Keratinocyte (primary cell): ENCODE measurements at regions not wholly inside any gene's neighbourhood (a gene's known extent, or its start where the extent isn't known, plus 50 kb on each side); places are given as distances from the start of the nearest gene placed in this dataset.

ENCODE experiments used
- DNase-seq: peaks from one replicate; pipeline ENCODE4 v3.0.0-alpha.2; 2011; ENCODE audit warnings: low read depth, missing footprints, low spot score
- FAIRE-seq: peaks from 2 replicates; lab custom pipeline; 2011; peaks lifted over from hg19 to GRCh38; lab: Jason Lieb, UNC
- H2AFZ ChIP-seq: 2 replicates; pipeline ENCODE4 v1.6.0; 2012; ENCODE audit warnings: low read length, control low read depth, inconsistent platforms; ENCODE audit not compliant: control insufficient read depth
- H3K27ac ChIP-seq: 2 replicates; pipeline ENCODE4 v1.5.1; 2011; ENCODE audit warnings: low read length; ENCODE audit not compliant: control insufficient read depth, insufficient read depth
- H3K27me3 ChIP-seq: 3 replicates; pipeline ENCODE4 v1.6.0; 2011; ENCODE audit warnings: low read length; ENCODE audit not compliant: control insufficient read depth, insufficient read depth; ENCODE audit errors: extremely low read depth
- H3K36me3 ChIP-seq, 2 experiments: 2 replicates in 1 of 2; 3 replicates in 1 of 2; pipeline ENCODE4 v1.5.1; 2011; ENCODE audit warnings: low read length in 2 of 2, mild to moderate bottlenecking in 1 of 2; ENCODE audit not compliant: control insufficient read depth in 2 of 2, insufficient read depth in 2 of 2; ENCODE audit errors: extremely low read depth in 1 of 2
- H3K4me1 ChIP-seq: 3 replicates; pipeline ENCODE4 v1.5.1; 2011; ENCODE audit warnings: low read length; ENCODE audit not compliant: control insufficient read depth, insufficient read depth; ENCODE audit errors: extremely low read depth
- H3K4me2 ChIP-seq: 3 replicates; pipeline ENCODE4 v1.6.0; 2011; ENCODE audit warnings: low read depth, low read length; ENCODE audit not compliant: control insufficient read depth, insufficient read depth; ENCODE audit errors: extremely low read depth
- H3K4me3 ChIP-seq, 3 experiments: fragments of 200-600 bp in 1 of 3; sonication (generic) in 1 of 3; 2 replicates in 2 of 3; 3 replicates in 1 of 3; pipeline ENCODE4 v1.5.1; 2011 to 2016; ENCODE audit warnings: low read length in 3 of 3, mild to moderate bottlenecking in 3 of 3, control low read depth in 2 of 3, inconsistent platforms in 1 of 3, low read depth in 1 of 3, mixed read lengths in 1 of 3, mixed run types in 1 of 3, moderate library complexity in 1 of 3; ENCODE audit not compliant: control insufficient read depth in 2 of 3, insufficient read depth in 2 of 3; ENCODE audit errors: extremely low read depth in 1 of 3
- H3K79me2 ChIP-seq: 2 replicates; pipeline ENCODE4 v1.6.0; 2012; ENCODE audit warnings: low read length; ENCODE audit not compliant: control insufficient read depth, insufficient read depth
- H3K9ac ChIP-seq: 3 replicates; pipeline ENCODE4 v1.6.0; 2011; ENCODE audit warnings: low read length; ENCODE audit not compliant: control insufficient read depth, insufficient read depth; ENCODE audit errors: extremely low read depth
- H3K9me1 ChIP-seq: 3 replicates; pipeline ENCODE4 v1.6.0; 2011; ENCODE audit warnings: low read length; ENCODE audit not compliant: control insufficient read depth, insufficient read depth; ENCODE audit errors: extremely low read depth
- H3K9me3 ChIP-seq: 2 replicates; pipeline ENCODE4 v1.5.1; 2012; ENCODE audit warnings: low read depth, low read length; ENCODE audit not compliant: control insufficient read depth
- H4K20me1 ChIP-seq: 3 replicates; pipeline ENCODE4 v1.6.0; 2011; ENCODE audit warnings: low read length; ENCODE audit not compliant: control insufficient read depth, insufficient read depth; ENCODE audit errors: extremely low read depth
- EZH2 ChIP-seq: IDR thresholded peaks from one replicate; pipeline ENCODE4 v1.6.1; 2012; ENCODE audit warnings: inconsistent platforms, mild to moderate bottlenecking, low read length, moderate library complexity
- dilution Hi-C: fragments of 300-500 bp; cut with MboI; formaldehyde crosslinking; loops from one replicate; pipeline ENCODE4 v1.7.0; 2020; ENCODE audit warnings: low sequenced_read_pairs; ENCODE audit not compliant: extremely low pct_ligation_motif_present
- TF ChIP-seq, protein P1 (sequence below), 3 experiments: IDR thresholded peaks in 1 of 3; conservative IDR thresholded peaks in 1 of 3; optimal IDR thresholded peaks in 1 of 3; 2 replicates in 2 of 3; 3 replicates in 1 of 3; pipeline versions ENCODE3 to v1.5.1; 2011; ENCODE audit warnings: low read length in 3 of 3, mild to moderate bottlenecking in 3 of 3, moderate library complexity in 2 of 3, control low read depth in 1 of 3, inconsistent platforms in 1 of 3; ENCODE audit not compliant: insufficient read depth in 2 of 3; ENCODE audit errors: extremely low read depth in 1 of 3

DNA sequence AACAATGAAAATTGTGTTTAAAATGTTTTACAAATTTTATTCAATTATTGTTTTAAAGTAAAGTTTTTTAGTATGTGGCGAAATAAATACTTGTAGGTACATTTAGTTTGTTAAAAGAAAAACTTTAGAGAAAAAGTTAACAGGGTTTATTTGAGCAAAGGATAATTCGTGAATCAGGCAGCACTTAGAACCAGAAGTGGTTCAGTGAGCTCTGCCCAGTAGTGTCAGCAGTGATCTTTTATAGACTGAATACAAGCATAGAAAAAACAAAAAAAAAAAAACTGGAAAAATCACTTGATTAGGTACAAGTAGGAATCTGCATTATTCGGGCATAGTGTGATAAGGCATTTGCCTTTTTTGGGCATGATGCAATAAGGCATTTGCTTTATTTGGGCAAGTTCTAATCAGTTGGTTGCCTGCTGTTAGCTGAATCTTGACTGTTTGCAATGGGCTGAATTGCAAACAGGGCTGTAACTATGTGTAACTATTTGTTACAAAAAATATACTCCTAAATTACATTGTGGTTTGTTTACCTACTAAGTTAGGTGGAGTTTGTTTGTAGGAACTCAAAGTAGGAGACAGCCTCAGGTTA, 122.9 kb upstream of the MMS22L start:
- dilution Hi-C loops = no loop called here
- H3K9me1 ChIP-seq = no peaks in the 10 kb centered on the region
- TF ChIP-seq, protein P1, sequence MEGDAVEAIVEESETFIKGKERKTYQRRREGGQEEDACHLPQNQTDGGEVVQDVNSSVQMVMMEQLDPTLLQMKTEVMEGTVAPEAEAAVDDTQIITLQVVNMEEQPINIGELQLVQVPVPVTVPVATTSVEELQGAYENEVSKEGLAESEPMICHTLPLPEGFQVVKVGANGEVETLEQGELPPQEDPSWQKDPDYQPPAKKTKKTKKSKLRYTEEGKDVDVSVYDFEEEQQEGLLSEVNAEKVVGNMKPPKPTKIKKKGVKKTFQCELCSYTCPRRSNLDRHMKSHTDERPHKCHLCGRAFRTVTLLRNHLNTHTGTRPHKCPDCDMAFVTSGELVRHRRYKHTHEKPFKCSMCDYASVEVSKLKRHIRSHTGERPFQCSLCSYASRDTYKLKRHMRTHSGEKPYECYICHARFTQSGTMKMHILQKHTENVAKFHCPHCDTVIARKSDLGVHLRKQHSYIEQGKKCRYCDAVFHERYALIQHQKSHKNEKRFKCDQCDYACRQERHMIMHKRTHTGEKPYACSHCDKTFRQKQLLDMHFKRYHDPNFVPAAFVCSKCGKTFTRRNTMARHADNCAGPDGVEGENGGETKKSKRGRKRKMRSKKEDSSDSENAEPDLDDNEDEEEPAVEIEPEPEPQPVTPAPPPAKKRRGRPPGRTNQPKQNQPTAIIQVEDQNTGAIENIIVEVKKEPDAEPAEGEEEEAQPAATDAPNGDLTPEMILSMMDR (optimal IDR thresholded peaks at IDR 0.05 in 1 of 3, IDR thresholded peaks at IDR 0.05 in 1 of 3, conservative IDR thresholded peaks at IDR 0.05 in 1 of 3; ENCODE audit: extremely low read depth in 1 of 3, insufficient read depth in 2 of 3, low read length in 3 of 3) = no peak
- TF ChIP-seq EZH2 = no peak

DNA sequence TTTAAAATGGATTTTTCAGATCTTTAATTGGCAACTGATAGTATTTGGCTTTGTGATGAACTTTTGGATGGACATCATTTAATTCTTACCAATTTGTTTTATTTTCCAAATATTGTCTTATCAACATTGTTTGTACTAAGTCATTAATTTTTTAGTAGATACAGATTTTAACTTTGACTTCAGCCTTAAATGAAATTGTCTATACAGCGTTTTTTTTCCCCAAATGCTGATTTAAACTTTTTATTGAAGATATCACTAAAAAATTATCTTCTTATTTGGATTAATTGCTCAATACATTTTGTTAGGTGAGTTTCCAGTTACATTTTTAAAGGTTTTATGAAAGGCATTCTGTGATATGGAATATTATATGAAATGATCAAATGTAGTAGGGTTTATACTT, 123.6 kb upstream of the MMS22L start:
- Histone ChIP-seq H3K4me3 (no peak overlapping the region), H3K36me3 (no peaks in the 10 kb centered on the region), H3K4me1 (no peaks in the 10 kb centered on the region), H3K4me2 (no peak overlapping the region), H4K20me1 (no peaks in the 10 kb centered on the region), H3K27ac (no peak overlapping the region), H3K9ac (no peak overlapping the region), H3K79me2 (no peaks in the 10 kb centered on the region), H2AFZ (no peak overlapping the region), H3K9me1 (no peaks in the 10 kb centered on the region), H3K9me3 (no peaks in the 10 kb centered on the region), H3K27me3 (no peaks in the 10 kb centered on the region)
- dilution Hi-C loops = no loop called here
- TF ChIP-seq, protein P1 (optimal IDR thresholded peaks at IDR 0.05 in 1 of 3, IDR thresholded peaks at IDR 0.05 in 1 of 3, conservative IDR thresholded peaks at IDR 0.05 in 1 of 3; ENCODE audit: extremely low read depth in 1 of 3, insufficient read depth in 2 of 3, low read length in 3 of 3) = no peak
- no peak for TF ChIP-seq EZH2
- DNase-seq (no peak), FAIRE-seq (no peak)

More for the DNA sequence above, 122.9 kb upstream of the MMS22L start:
- Histone ChIP-seq H3K79me2 (no peaks in the 10 kb centered on the region), H3K4me1 (no peaks in the 10 kb centered on the region), H2AFZ (no peak overlapping the region), H3K4me3 (no peak overlapping the region), H3K9me3 (no peaks in the 10 kb centered on the region), H3K9ac (no peak overlapping the region), H3K4me2 (no peak overlapping the region), H3K36me3 (no peaks in the 10 kb centered on the region), H3K27ac (no peak overlapping the region), H3K27me3 (no peaks in the 10 kb centered on the region), H4K20me1 (no peaks in the 10 kb centered on the region)
- DNase-seq (no peak), FAIRE-seq (no peak)
